HCT116 (cell line): ENCODE measurements at regions not wholly inside any gene's neighbourhood (a gene's known extent, or its start where the extent isn't known, plus 50 kb on each side); places are given as distances from the start of the nearest gene placed in this dataset.

Experiments used
- CTCF ChIP-seq, 3 experiments: fragments of 200-600 bp in 1 of 3; sonication (generic) in 1 of 3; IDR thresholded peaks in 2 of 3; conservative IDR thresholded peaks in 1 of 3; 2 replicates each; pipeline ENCODE4 v1.5.1; 2012 to 2017; ENCODE audit warnings: low read depth in 2 of 3, low read length in 2 of 3, antibody characterized with exemption in 1 of 3, borderline replicate concordance in 1 of 3, control low read depth in 1 of 3, mild to moderate bottlenecking in 1 of 3, mixed read lengths in 1 of 3, mixed run types in 1 of 3, moderate library complexity in 1 of 3; ENCODE audit not compliant: insufficient read depth in 1 of 3
- ELF1 ChIP-seq: IDR thresholded peaks from 2 replicates; pipeline ENCODE4 v1.6.1; 2012; ENCODE audit warnings: low read depth, borderline replicate concordance
- POLR2A ChIP-seq: IDR thresholded peaks from 2 replicates; pipeline ENCODE4 v1.7.0; 2011; ENCODE audit warnings: borderline replicate concordance; ENCODE audit not compliant: insufficient read depth, insufficient read length; ENCODE audit errors: extremely low read depth
- RAD21 ChIP-seq: IDR thresholded peaks from 2 replicates; pipeline ENCODE4 v1.6.1; 2012; ENCODE audit warnings: low read depth, mild to moderate bottlenecking
- SIN3A ChIP-seq: IDR thresholded peaks from 2 replicates; pipeline ENCODE4 v1.6.1; 2012; ENCODE audit warnings: low read depth

GRCh38 chr5:133828722-133829121 is 139.7 kb downstream of the C5orf15 start:
- TF ChIP-seq CTCF (IDR thresholded peaks at IDR 0.05 in 2 of 3, conservative IDR thresholded peaks at IDR 0.05 in 1 of 3; ENCODE audit: borderline replicate concordance in 1 of 3, insufficient read depth in 1 of 3, low read depth in 2 of 3, low read length in 2 of 3), result no peak
- TF ChIP-seq SIN3A, result no peak
- TF ChIP-seq POLR2A, result no peak
- no peak for TF ChIP-seq ELF1
- TF ChIP-seq RAD21, result no peak
